Stomach (tissue), 8 donors: ENCODE measurements at regions not wholly inside any gene's neighbourhood (a gene's known extent, or its start where the extent isn't known, plus 50 kb on each side); places are given as distances from the start of the nearest gene placed in this dataset.

Source experiments
- DNase-seq, 2 donors: peaks; one replicate each; pipeline versions ENCODE4 v3.0.0 to v3.0.0-alpha.2; 2013 to 2019
- H3K27ac ChIP-seq, 5 donors: fragments of 200-600 bp in 4 of 5; sonication (generic) in 4 of 5; one replicate each; pipeline ENCODE4 v1.5.1; 2013 to 2019; ENCODE audit warnings: mild to moderate bottlenecking in 1 of 5, moderate library complexity in 1 of 5
- H3K27me3 ChIP-seq, 3 donors: fragments of 200-600 bp; sonication (generic); one replicate each; pipeline ENCODE4 v1.5.1; 2017 to 2019; ENCODE audit warnings: mixed run types in 1 of 3
- H3K36me3 ChIP-seq, 4 donors: fragments of 200-600 bp; sonication (generic); 1 replicate in 3 of 4; 2 replicates in 1 of 4; pipeline ENCODE4 v1.5.1; 2016 to 2019
- H3K4me1 ChIP-seq, 4 donors: fragments of 200-600 bp; sonication (generic); one replicate each; pipeline ENCODE4 v1.5.1; 2016 to 2019
- H3K4me3 ChIP-seq, 4 donors: fragments of 200-600 bp; sonication (generic) in 3 of 4; one replicate each; pipeline ENCODE4 v1.5.1; 2016 to 2019; ENCODE audit warnings: mild to moderate bottlenecking in 1 of 4
- H3K9me3 ChIP-seq, 4 donors: fragments of 200-600 bp; sonication (generic); one replicate each; pipeline ENCODE4 v1.5.1; 2016 to 2019
- EP300 ChIP-seq: sonication (generic); formaldehyde crosslinking; IDR thresholded peaks from one replicate; pipeline ENCODE4 v1.6.1; 2017; ENCODE audit warnings: antibody characterized with exemption
- POLR2A ChIP-seq, 4 donors: fragments of 450-650 bp; IDR thresholded peaks; one replicate each; pipeline ENCODE4 v1.6.1; 2016; ENCODE audit warnings: antibody characterized with exemption in 4 of 4, control low read depth in 2 of 4, mild to moderate bottlenecking in 1 of 4, moderate library complexity in 1 of 4
- POLR2AphosphoS5 ChIP-seq, 3 donors: sonication (generic); formaldehyde crosslinking; IDR thresholded peaks; one replicate each; pipeline ENCODE4 v1.6.1; 2016; ENCODE audit warnings: antibody characterized with exemption in 3 of 3
- WGBS, 5 donors: extraction: QIAGEN DNeasy Blood & Tissue Kit in 3 of 5; methylation state at CpG; one replicate each; pipeline versions ENCODE4 v1.1.5 to v1.1.7; 2013 to 2018; 5-methylcytosine and 5-hydroxymethylcytosine counted together
- intact Hi-C: fragments of 100-400 bp; cut with DNase I; formaldehyde crosslinking; loops from one replicate; pipeline ENCODE4 v1.15.1; 2023; ENCODE audit warnings: low total_unique reads
- TF ChIP-seq, protein P1 (sequence below), 7 experiments: fragments of 450-650 bp in 4 of 7; fragments of 200-600 bp in 3 of 7; sonication (generic) in 3 of 7; IDR thresholded peaks; one replicate each; pipeline ENCODE4 v1.5.1; 2016 to 2019; ENCODE audit warnings: antibody characterized with exemption in 7 of 7, control low read depth in 2 of 7, mild to moderate bottlenecking in 1 of 7
- donor health status: healthy with polysubstance abuse.
- donor health status: Bipolar disorder and iron deficiency.
- donor health status: healthy.

DNA sequence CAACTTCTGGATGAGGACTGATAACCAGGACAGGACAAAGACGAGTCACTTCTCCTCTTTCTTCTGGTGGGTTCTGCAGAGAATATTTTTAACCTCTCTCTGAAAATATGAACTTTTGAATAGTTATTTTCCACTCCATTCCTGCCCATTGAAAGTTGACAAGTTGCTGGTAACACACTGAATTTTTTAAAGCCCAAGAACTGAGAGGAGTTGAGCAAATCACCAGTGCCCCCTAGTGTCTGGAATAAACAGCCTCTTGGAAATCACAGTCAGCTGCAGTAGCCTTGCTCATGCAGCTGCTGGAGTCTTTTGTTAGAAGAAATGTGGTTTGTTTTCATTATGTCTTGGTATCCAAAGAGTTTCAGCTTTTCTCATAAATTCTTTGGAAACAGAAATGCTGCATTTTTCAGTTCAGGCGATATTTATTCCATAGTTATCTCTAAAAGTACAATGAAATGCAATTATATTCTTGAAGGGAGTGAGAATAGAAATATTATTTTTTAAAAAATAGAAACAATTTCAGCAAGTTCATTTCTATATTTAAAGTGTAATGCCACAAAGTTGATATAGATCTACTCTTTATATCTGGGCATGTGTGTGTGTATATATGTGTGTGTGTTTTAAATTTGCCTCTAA, 741.0 kb upstream of the CBLB start:
- Histone ChIP-seq H3K4me1 (peaks cover 0 to 7% (median 0%) of the 10 kb centered on the region in 4 donors), H3K27me3 (no peaks in the 10 kb centered on the region), H3K27ac (no peak overlapping the region), H3K9me3 (peaks cover 0 to 4% (median 0%) of the 10 kb centered on the region in 4 donors), H3K36me3 (no peaks in the 10 kb centered on the region), H3K4me3 (no peak overlapping the region)
- TF ChIP-seq POLR2AphosphoS5 (IDR thresholded peaks at IDR 0.05) (peak in 1 of 3 donors; percentile 18), EP300 (no peak)
- TF ChIP-seq, protein P1, sequence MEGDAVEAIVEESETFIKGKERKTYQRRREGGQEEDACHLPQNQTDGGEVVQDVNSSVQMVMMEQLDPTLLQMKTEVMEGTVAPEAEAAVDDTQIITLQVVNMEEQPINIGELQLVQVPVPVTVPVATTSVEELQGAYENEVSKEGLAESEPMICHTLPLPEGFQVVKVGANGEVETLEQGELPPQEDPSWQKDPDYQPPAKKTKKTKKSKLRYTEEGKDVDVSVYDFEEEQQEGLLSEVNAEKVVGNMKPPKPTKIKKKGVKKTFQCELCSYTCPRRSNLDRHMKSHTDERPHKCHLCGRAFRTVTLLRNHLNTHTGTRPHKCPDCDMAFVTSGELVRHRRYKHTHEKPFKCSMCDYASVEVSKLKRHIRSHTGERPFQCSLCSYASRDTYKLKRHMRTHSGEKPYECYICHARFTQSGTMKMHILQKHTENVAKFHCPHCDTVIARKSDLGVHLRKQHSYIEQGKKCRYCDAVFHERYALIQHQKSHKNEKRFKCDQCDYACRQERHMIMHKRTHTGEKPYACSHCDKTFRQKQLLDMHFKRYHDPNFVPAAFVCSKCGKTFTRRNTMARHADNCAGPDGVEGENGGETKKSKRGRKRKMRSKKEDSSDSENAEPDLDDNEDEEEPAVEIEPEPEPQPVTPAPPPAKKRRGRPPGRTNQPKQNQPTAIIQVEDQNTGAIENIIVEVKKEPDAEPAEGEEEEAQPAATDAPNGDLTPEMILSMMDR (IDR thresholded peaks at IDR 0.05), result peak in 5 of 7 experiments; percentile 64 to 88 (median 70)
- DNase-seq, result peak; percentile 30 to 94
- intact Hi-C loops, result no loop called here
- 12 to 20% (median 13%) methylated on average over 2 of the region's 2 CpGs for WGBS, 5 donors

GRCh38 chr3:106610362-106610959, 741.6 kb upstream of the CBLB start:
- Histone ChIP-seq H3K4me1 (peaks cover 0 to 7% (median 0%) of the 10 kb centered on the region in 4 donors), H3K4me3 (no peak overlapping the region), H3K27me3 (no peaks in the 10 kb centered on the region), H3K9me3 (peaks cover 0 to 4% (median 0%) of the 10 kb centered on the region in 4 donors), H3K36me3 (no peaks in the 10 kb centered on the region), H3K27ac (no peak overlapping the region)
- TF ChIP-seq EP300 (no peak), POLR2AphosphoS5 (IDR thresholded peaks at IDR 0.05) (no peak), POLR2A (IDR thresholded peaks at IDR 0.05) (no peak)
- TF ChIP-seq, protein P1 (IDR thresholded peaks at IDR 0.05), result no peak
- no peak for DNase-seq
- intact Hi-C loops, result no loop called here
- 38 to 64% (median 61%) methylated on average over 2 of the region's 2 CpGs for WGBS, 5 donors

GRCh38 chr3:106611116-106611515, 742.3 kb upstream of the CBLB start:
- 79 to 96% (median 87%) methylated on average over 1 of the region's 1 CpG for WGBS, 5 donors
- Histone ChIP-seq H3K4me3 (no peak overlapping the region), H3K27ac (no peak overlapping the region), H3K36me3 (no peaks in the 10 kb centered on the region), H3K9me3 (peaks cover 0 to 4% (median 0%) of the 10 kb centered on the region in 4 donors), H3K27me3 (no peaks in the 10 kb centered on the region), H3K4me1 (peaks cover 0 to 7% (median 0%) of the 10 kb centered on the region in 4 donors)
- DNase-seq, result no peak
- intact Hi-C loops, result no loop called here
- no peak for TF ChIP-seq EP300
- no peak for TF ChIP-seq POLR2AphosphoS5 (IDR thresholded peaks at IDR 0.05)
- no peak for TF ChIP-seq POLR2A (IDR thresholded peaks at IDR 0.05)

DNA sequence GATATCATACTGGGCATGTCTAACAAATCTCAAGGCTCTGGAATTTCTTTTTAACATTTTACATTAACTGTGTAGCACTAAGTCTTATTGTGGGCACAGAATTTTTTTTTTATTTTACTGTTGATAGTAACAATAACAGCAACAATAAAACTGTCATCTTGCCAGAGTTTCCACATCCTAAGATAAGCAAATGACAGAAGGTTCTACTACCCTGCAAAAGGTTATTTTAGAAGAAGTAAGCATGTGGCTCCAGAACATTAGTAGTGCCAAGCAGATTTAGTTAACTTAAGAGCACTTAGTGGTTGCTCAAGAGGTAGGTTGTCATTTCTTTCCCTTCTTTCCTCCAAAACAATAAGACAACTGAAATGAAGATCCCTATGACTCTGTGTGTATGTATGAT, 743.0 kb upstream of the CBLB start:
- no peak for DNase-seq
- peaks cover 0 to 7% (median 0%) of the 10 kb centered on the region in 4 donors for H3K4me1 ChIP-seq
- H3K9me3 ChIP-seq, result peaks cover 0 to 4% (median 0%) of the 10 kb centered on the region in 4 donors
- intact Hi-C loops, result no loop called here
- no peak overlapping the region for H3K27ac ChIP-seq
- no peaks in the 10 kb centered on the region for H3K36me3 ChIP-seq
- no peak overlapping the region for H3K4me3 ChIP-seq
- H3K27me3 ChIP-seq, result no peaks in the 10 kb centered on the region
- TF ChIP-seq, protein P1 (IDR thresholded peaks at IDR 0.05), result no peak
- no peak for TF ChIP-seq EP300
- no peak for TF ChIP-seq POLR2AphosphoS5 (IDR thresholded peaks at IDR 0.05)
- TF ChIP-seq POLR2A (IDR thresholded peaks at IDR 0.05), result no peak

DNA sequence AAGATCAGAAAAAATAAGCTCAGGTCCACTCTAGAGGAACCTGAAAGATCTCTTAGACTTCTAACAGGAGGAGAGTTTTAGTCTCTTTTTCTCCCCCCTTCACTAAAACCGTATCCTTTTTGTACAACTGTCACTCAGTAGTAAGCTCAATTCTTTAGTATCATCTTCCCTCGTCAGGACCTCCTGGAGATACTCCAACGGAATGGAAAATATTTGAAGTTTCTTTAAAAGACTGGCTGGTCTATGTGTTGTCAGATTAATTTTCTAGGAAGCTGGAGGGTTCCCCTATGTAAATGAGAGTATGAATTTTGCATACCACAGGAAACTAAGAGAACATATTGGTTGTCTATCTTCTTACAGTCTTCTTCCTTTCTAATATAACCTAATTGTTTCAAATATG, 747.7 kb upstream of the CBLB start:
- Histone ChIP-seq H3K4me1 (no peaks in the 10 kb centered on the region), H3K36me3 (no peaks in the 10 kb centered on the region), H3K4me3 (no peak overlapping the region), H3K27ac (no peak overlapping the region), H3K9me3 (peaks cover 0 to 4% (median 0%) of the 10 kb centered on the region in 4 donors), H3K27me3 (no peaks in the 10 kb centered on the region)
- WGBS, 5 donors, result 74 to 89% (median 82%) methylated on average over 3 of the region's 3 CpGs
- TF ChIP-seq POLR2A (IDR thresholded peaks at IDR 0.05), result no peak
- no peak for TF ChIP-seq EP300
- no peak for TF ChIP-seq POLR2AphosphoS5 (IDR thresholded peaks at IDR 0.05)
- TF ChIP-seq, protein P1 (IDR thresholded peaks at IDR 0.05), result no peak
- no peak for DNase-seq
- intact Hi-C loops, result no loop called here
